Esophagus muscularis mucosa (tissue), 4 donors: ENCODE measurements at regions not wholly inside any gene's neighbourhood (a gene's known extent, or its start where the extent isn't known, plus 50 kb on each side); places are given as distances from the start of the nearest gene placed in this dataset.

Experiments used
- DNase-seq: peaks from one replicate; pipeline ENCODE4 v3.0.0-alpha.2; 2017; ENCODE audit errors: extremely low spot score
- H3K27ac ChIP-seq, 4 donors: fragments of 200-600 bp; sonication (generic); replicated peaks in 1 of 4; 1 replicate in 3 of 4; 2 replicates in 1 of 4; pipeline ENCODE4 v1.5.1; 2016 to 2019; ENCODE audit warnings: mild to moderate bottlenecking in 1 of 4
- H3K27me3 ChIP-seq, 4 donors: fragments of 200-600 bp; sonication (generic); one replicate each; pipeline versions ENCODE4 v1.5.1 to v1.6.0; 2016 to 2019
- H3K36me3 ChIP-seq, 4 donors: fragments of 200-600 bp; sonication (generic); one replicate each; pipeline ENCODE4 v1.5.1; 2016 to 2019
- H3K4me1 ChIP-seq, 4 donors: fragments of 200-600 bp; sonication (generic); one replicate each; pipeline ENCODE4 v1.5.1; 2016 to 2019
- H3K4me3 ChIP-seq, 4 donors: fragments of 200-600 bp; sonication (generic); 1 replicate in 2 of 4; 2 replicates in 2 of 4; pipeline ENCODE4 v1.5.1; 2016 to 2019; ENCODE audit warnings: mild to moderate bottlenecking in 4 of 4, moderate library complexity in 1 of 4
- H3K9me3 ChIP-seq, 4 donors: fragments of 200-600 bp; sonication (generic); 1 replicate in 3 of 4; 2 replicates in 1 of 4; pipeline ENCODE4 v1.5.1; 2016 to 2019
- CTCF ChIP-seq, 3 experiments: fragments of 200-600 bp in 2 of 3; fragments of 450-650 bp in 1 of 3; sonication (generic) in 2 of 3; IDR thresholded peaks; one replicate each; pipeline ENCODE4 v1.5.1; 2017 to 2019; ENCODE audit warnings: antibody characterized with exemption in 3 of 3, mild to moderate bottlenecking in 2 of 3, moderate library complexity in 1 of 3
- EP300 ChIP-seq: sonication (generic); formaldehyde crosslinking; IDR thresholded peaks from one replicate; pipeline ENCODE4 v1.6.1; 2017; ENCODE audit warnings: antibody characterized with exemption
- POLR2A ChIP-seq: fragments of 450-650 bp; IDR thresholded peaks from one replicate; pipeline ENCODE4 v1.6.1; 2017; ENCODE audit warnings: antibody characterized with exemption, moderate library complexity, mild to moderate bottlenecking, low read depth
- POLR2AphosphoS5 ChIP-seq, 2 donors: sonication (generic); formaldehyde crosslinking; IDR thresholded peaks; one replicate each; pipeline ENCODE4 v1.6.1; 2017; ENCODE audit warnings: antibody characterized with exemption in 2 of 2
- WGBS: methylation state at CpG from one replicate; pipeline ENCODE4 v1.1.5; 2018; 5-methylcytosine and 5-hydroxymethylcytosine counted together
- intact Hi-C: fragments of 100-400 bp; cut with DNase I; formaldehyde crosslinking; loops from one replicate; pipeline ENCODE4 v1.15.1; 2023

GRCh38 chr20:60242836-60243505 is 284.7 kb downstream of the CDH26 start:
- no peak for DNase-seq
- intact Hi-C loops = no loop called here
- no peak for TF ChIP-seq EP300
- TF ChIP-seq CTCF (IDR thresholded peaks at IDR 0.05) = no peak
- no peak for TF ChIP-seq POLR2A
- TF ChIP-seq POLR2AphosphoS5 (IDR thresholded peaks at IDR 0.05) = no peak
- H3K27ac ChIP-seq = no peak overlapping the region
- no peaks in the 10 kb centered on the region for H3K4me1 ChIP-seq
- H3K36me3 ChIP-seq = no peaks in the 10 kb centered on the region
- H3K27me3 ChIP-seq = peaks cover 0 to 26% (median 0%) of the 10 kb centered on the region in 4 donors
- WGBS = 89% methylated on average over 4 of the region's 4 CpGs
- H3K4me3 ChIP-seq = no peak overlapping the region
- no peaks in the 10 kb centered on the region for H3K9me3 ChIP-seq

- H3K9me3 ChIP-seq = no peaks in the 10 kb centered on the region
- no peak overlapping the region for H3K4me3 ChIP-seq
- 88% methylated on average over 10 of the region's 10 CpGs for WGBS
- intact Hi-C loops = no loop called here
- TF ChIP-seq CTCF (IDR thresholded peaks at IDR 0.05) = no peak
- TF ChIP-seq POLR2A = no peak
- no peak for TF ChIP-seq EP300
- TF ChIP-seq POLR2AphosphoS5 (IDR thresholded peaks at IDR 0.05) = no peak
- no peaks in the 10 kb centered on the region for H3K36me3 ChIP-seq
- no peak overlapping the region for H3K27ac ChIP-seq
- no peaks in the 10 kb centered on the region for H3K4me1 ChIP-seq
- no peak for DNase-seq
- H3K27me3 ChIP-seq = peaks cover 0 to 18% (median 0%) of the 10 kb centered on the region in 4 donors
Measured at GRCh38 chr20:60244373-60245146, 286.3 kb downstream of the CDH26 start.

GRCh38 chr20:60246751-60247150 is 288.5 kb downstream of the CDH26 start:
- H3K27ac ChIP-seq = no peak overlapping the region
- no peaks in the 10 kb centered on the region for H3K4me1 ChIP-seq
- H3K36me3 ChIP-seq = no peaks in the 10 kb centered on the region
- H3K4me3 ChIP-seq = no peak overlapping the region
- intact Hi-C loops = no loop called here
- DNase-seq = no peak
- H3K27me3 ChIP-seq = peaks cover 0 to 13% (median 0%) of the 10 kb centered on the region in 4 donors
- WGBS = 96% methylated on average over 5 of the region's 5 CpGs
- no peak for TF ChIP-seq CTCF (IDR thresholded peaks at IDR 0.05)
- TF ChIP-seq EP300 = no peak
- no peak for TF ChIP-seq POLR2A
- TF ChIP-seq POLR2AphosphoS5 (IDR thresholded peaks at IDR 0.05) = no peak
- no peaks in the 10 kb centered on the region for H3K9me3 ChIP-seq

GRCh38 chr20:60249436-60249835 is 291.2 kb downstream of the CDH26 start:
- no peaks in the 10 kb centered on the region for H3K4me1 ChIP-seq
- DNase-seq = no peak
- no peaks in the 10 kb centered on the region for H3K36me3 ChIP-seq
- H3K27me3 ChIP-seq = peaks cover 0 to 21% (median 0%) of the 10 kb centered on the region in 4 donors
- no peak for TF ChIP-seq EP300
- no peak for TF ChIP-seq CTCF (IDR thresholded peaks at IDR 0.05)
- TF ChIP-seq POLR2AphosphoS5 (IDR thresholded peaks at IDR 0.05) = no peak
- TF ChIP-seq POLR2A = no peak
- H3K4me3 ChIP-seq = no peak overlapping the region
- H3K27ac ChIP-seq = no peak overlapping the region
- WGBS = 82% methylated on average over 8 of the region's 8 CpGs
- H3K9me3 ChIP-seq = no peaks in the 10 kb centered on the region
- intact Hi-C loops = no loop called here
